ENCODE measurements at regions not wholly inside any gene's neighbourhood (a gene's known extent, or its start where the extent isn't known, plus 50 kb on each side); places are given as distances from the start of the nearest gene placed in this dataset.

GRCh38 chr5:168104350-168104749 lies 187.1 kb upstream of the WWC1 start:
- Mint-ChIP-seq H3K4me1 (ENCODE audit: insufficient read depth, unreplicated experiment) (no peaks in the 10 kb centered on the region), H3K36me3 (ENCODE audit: insufficient read depth, unreplicated experiment) (no peaks in the 10 kb centered on the region), H3K9me3 (ENCODE audit: unreplicated experiment) (no peaks in the 10 kb centered on the region), H3K4me3 (ENCODE audit: unreplicated experiment) (no peak overlapping the region), H3K27ac (ENCODE audit: low read depth, unreplicated experiment) (no peak overlapping the region), H3K27me3 (ENCODE audit: insufficient read depth, unreplicated experiment) (peaks cover 10% of the 10 kb centered on the region)
- DNase-seq (ENCODE audit: unreplicated experiment): no peak
- TF ChIP-seq CTCF (IDR thresholded peaks at IDR 0.05; ENCODE audit: unreplicated experiment): no peak
- POLR2A ChIA-PET: no interaction called here
- CTCF ChIA-PET: interaction anchor here (0.8 to 1.4 kb wide), 2 partner anchors 19 to 20 kb away, joined by 3 read pairs; no protein-coding TSS in a partner anchor
- BruUV-seq (replicated peaks): no TSS peak
- intact Hi-C loops (cut with micrococcal nuclease): no loop called here

- Mint-ChIP-seq H3K4me1 (ENCODE audit: insufficient read depth, unreplicated experiment) (no peaks in the 10 kb centered on the region), H3K36me3 (ENCODE audit: insufficient read depth, unreplicated experiment) (no peaks in the 10 kb centered on the region), H3K27ac (ENCODE audit: low read depth, unreplicated experiment) (no peak overlapping the region), H3K4me3 (ENCODE audit: unreplicated experiment) (no peak overlapping the region), H3K9me3 (ENCODE audit: unreplicated experiment) (no peaks in the 10 kb centered on the region), H3K27me3 (ENCODE audit: insufficient read depth, unreplicated experiment) (peaks cover 11% of the 10 kb centered on the region)
- no TSS peak for BruUV-seq (replicated peaks)
- POLR2A ChIA-PET: interaction anchor here (0.5 kb wide), 1 partner anchor 11 kb away, joined by 4 read pairs; no protein-coding TSS in a partner anchor
- intact Hi-C loops (cut with micrococcal nuclease): no loop called here
- TF ChIP-seq CTCF (IDR thresholded peaks at IDR 0.05; ENCODE audit: unreplicated experiment): no peak
- DNase-seq (ENCODE audit: unreplicated experiment): no peak
- CTCF ChIA-PET: interaction anchor here (1.3 to 1.4 kb wide), 2 partner anchors 9 to 18 kb away, joined by 3 to 7 read pairs; no protein-coding TSS in a partner anchor
Observed at GRCh38 chr5:168104811-168105481, 186.5 kb upstream of the WWC1 start.

GRCh38 chr5:168106008-168106761 lies 185.3 kb upstream of the WWC1 start:
- intact Hi-C loops (cut with micrococcal nuclease): no loop called here
- BruUV-seq (replicated peaks): no TSS peak
- Mint-ChIP-seq H3K27ac (ENCODE audit: low read depth, unreplicated experiment) (no peak overlapping the region), H3K27me3 (ENCODE audit: insufficient read depth, unreplicated experiment) (peaks cover 23% of the 10 kb centered on the region), H3K4me1 (ENCODE audit: insufficient read depth, unreplicated experiment) (no peaks in the 10 kb centered on the region), H3K4me3 (ENCODE audit: unreplicated experiment) (no peak overlapping the region), H3K36me3 (ENCODE audit: insufficient read depth, unreplicated experiment) (no peaks in the 10 kb centered on the region), H3K9me3 (ENCODE audit: unreplicated experiment) (no peaks in the 10 kb centered on the region)
- TF ChIP-seq CTCF (IDR thresholded peaks at IDR 0.05; ENCODE audit: unreplicated experiment): no peak
- POLR2A ChIA-PET: no interaction called here
- DNase-seq (ENCODE audit: unreplicated experiment): no peak
- CTCF ChIA-PET: interaction anchor here (0.6 to 1.3 kb wide), 5 partner anchors 8 to 316 kb away, joined by 3 to 7 read pairs (median 3); no protein-coding TSS in a partner anchor

- TF ChIP-seq CTCF (IDR thresholded peaks at IDR 0.05; ENCODE audit: unreplicated experiment): no peak
- BruUV-seq (replicated peaks): no TSS peak
- Mint-ChIP-seq H3K4me3 (ENCODE audit: unreplicated experiment) (no peak overlapping the region), H3K27ac (ENCODE audit: low read depth, unreplicated experiment) (no peak overlapping the region), H3K27me3 (ENCODE audit: insufficient read depth, unreplicated experiment) (peaks cover 50% of the 10 kb centered on the region), H3K9me3 (ENCODE audit: unreplicated experiment) (no peaks in the 10 kb centered on the region), H3K36me3 (ENCODE audit: insufficient read depth, unreplicated experiment) (no peaks in the 10 kb centered on the region), H3K4me1 (ENCODE audit: insufficient read depth, unreplicated experiment) (no peaks in the 10 kb centered on the region)
- CTCF ChIA-PET: interaction anchor here (0.7 to 2.1 kb wide), 4 partner anchors 24 to 1013 kb away, joined by 3 to 5 read pairs (median 4); no protein-coding TSS in a partner anchor
- POLR2A ChIA-PET: interaction anchor here (1.2 kb wide), 1 partner anchor 10 kb away, joined by 3 read pairs; no protein-coding TSS in a partner anchor
- no peak for DNase-seq (ENCODE audit: unreplicated experiment)
- intact Hi-C loops (cut with micrococcal nuclease): no loop called here
Observed at GRCh38 chr5:168109441-168109840, 182.0 kb upstream of the WWC1 start.

All from MCF 10A (cell line).